ENCODE measurements at regions not wholly inside any gene's neighbourhood (a gene's known extent, or its start where the extent isn't known, plus 50 kb on each side); places are given as distances from the start of the nearest gene placed in this dataset.
"Not testable (repeated sequence)": the region's sequence is repeated elsewhere in the genome, so short reads cannot be mapped to it uniquely, and the experiment has no call there.

GRCh38 chr3:159253860-159254259 is 452.0 kb downstream of the MFSD1 start:
- ChIA-PET POLR2A (ENCODE audit: partially characterized antibody) (no interaction called here), CTCF (ENCODE audit: partially characterized antibody) (no interaction called here)
- no peaks in the 10 kb centered on the region for H3K4me1 Mint-ChIP-seq
- peaks cover 5 to 6% of the 10 kb centered on the region in 2 donors for H3K27me3 Mint-ChIP-seq
- Histone ChIP-seq H3K4me1 (ENCODE audit: insufficient read depth, low read length) (no peaks in the 10 kb centered on the region), H3K36me3 (ENCODE audit: insufficient read depth, low read length) (no peaks in the 10 kb centered on the region), H3K27ac (ENCODE audit: low read depth, low read length) (no peak overlapping the region), H3K9me3 (ENCODE audit: control insufficient read depth in 1 of 2, low read length in 2 of 2) (no peaks in the 10 kb centered on the region), H3K4me3 (ENCODE audit: low read length in 2 of 2) (no peak overlapping the region), H3K27me3 (ENCODE audit: insufficient read depth, low read length) (no peaks in the 10 kb centered on the region)
- H3K9me3 Mint-ChIP-seq = peaks cover 0 to 34% (median 17%) of the 10 kb centered on the region in 8 donors
- no peaks in the 10 kb centered on the region for H3K36me3 Mint-ChIP-seq
- H3K4me3 Mint-ChIP-seq = no peak overlapping the region
- intact Hi-C loops (cut with micrococcal nuclease) = no loop called here
- DNase-seq = no peak
- no peak overlapping the region for H3K27ac Mint-ChIP-seq

GRCh38 chr3:159257954-159258353 is 456.1 kb downstream of the MFSD1 start:
- no peak overlapping the region for H3K4me3 ChIP-seq (ENCODE audit: low read length in 2 of 2)
- H3K27me3 Mint-ChIP-seq = peaks cover 5 to 7% of the 10 kb centered on the region in 2 donors
- H3K4me1 Mint-ChIP-seq = no peaks in the 10 kb centered on the region
- DNase-seq = no peak
- H3K27ac ChIP-seq (ENCODE audit: low read depth, low read length) = no peak overlapping the region
- peaks cover 0 to 14% (median 7%) of the 10 kb centered on the region in 8 donors for H3K9me3 Mint-ChIP-seq
- intact Hi-C loops (cut with micrococcal nuclease) = no loop called here
- no peaks in the 10 kb centered on the region for H3K4me1 ChIP-seq (ENCODE audit: insufficient read depth, low read length)
- CTCF ChIA-PET (ENCODE audit: partially characterized antibody) = interaction anchor here (2.2 kb wide), 1 partner anchor 411 kb away, joined by 7 read pairs; no protein-coding TSS in a partner anchor
- H3K36me3 ChIP-seq (ENCODE audit: insufficient read depth, low read length) = no peaks in the 10 kb centered on the region
- POLR2A ChIA-PET (ENCODE audit: partially characterized antibody) = no interaction called here
- H3K9me3 ChIP-seq (ENCODE audit: control insufficient read depth in 1 of 2, low read length in 2 of 2) = no peaks in the 10 kb centered on the region
- no peaks in the 10 kb centered on the region for H3K27me3 ChIP-seq (ENCODE audit: insufficient read depth, low read length)
- H3K36me3 Mint-ChIP-seq = no peaks in the 10 kb centered on the region
- no peak overlapping the region for H3K27ac Mint-ChIP-seq
- H3K4me3 Mint-ChIP-seq = no peak overlapping the region

DNA sequence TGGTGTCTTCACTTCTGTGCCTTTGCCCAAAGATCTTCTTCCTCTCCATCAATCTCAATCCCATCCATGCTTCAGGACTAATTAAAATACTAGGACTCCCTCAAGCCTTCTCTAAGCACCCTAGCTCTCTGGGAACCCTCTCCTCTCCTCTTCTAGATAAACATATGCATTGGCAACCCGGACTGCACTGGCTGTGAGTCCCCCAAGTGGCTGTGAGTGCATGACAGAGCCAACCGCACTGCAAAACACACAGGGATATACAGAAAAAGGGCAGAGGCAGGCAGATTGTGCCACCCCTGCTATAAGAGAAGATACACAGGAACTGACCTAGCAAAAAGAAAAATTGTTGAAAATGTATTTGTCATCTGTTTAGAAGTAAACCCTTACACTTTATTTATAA is 457.1 kb downstream of the MFSD1 start:
- intact Hi-C loops (cut with micrococcal nuclease) = no loop called here

DNA sequence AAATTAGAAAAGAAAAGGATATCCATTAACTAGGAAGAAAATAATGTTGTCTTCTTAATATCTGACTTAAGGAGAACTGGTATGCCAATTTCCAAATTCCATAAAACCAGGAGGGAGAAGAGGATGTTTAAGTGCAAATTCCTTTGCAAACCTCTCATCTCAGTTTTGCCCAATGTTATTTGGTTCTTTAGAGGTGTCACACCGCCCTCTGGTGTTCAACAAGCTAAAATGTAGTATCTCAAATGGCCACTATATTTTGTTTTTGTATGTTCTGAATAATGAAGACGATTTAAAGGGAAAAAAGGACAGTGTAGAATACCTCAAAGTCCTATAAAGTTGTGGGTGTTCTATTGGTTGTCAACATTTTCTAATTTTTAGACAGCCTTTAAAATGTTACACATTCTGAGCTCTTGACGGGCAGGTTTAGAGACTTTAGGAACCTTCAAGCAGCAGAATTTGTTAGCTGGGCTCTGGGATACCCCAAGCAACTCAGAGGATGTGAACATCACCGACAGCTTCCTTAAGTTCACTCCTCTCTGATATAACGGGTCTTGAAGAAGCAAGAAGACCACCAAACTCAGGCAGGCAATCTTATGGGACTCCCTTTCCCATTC is 458.3 kb downstream of the MFSD1 start:
- no peak overlapping the region for H3K27ac ChIP-seq (ENCODE audit: low read depth, low read length)
- Mint-ChIP-seq H3K4me1 (no peaks in the 10 kb centered on the region), H3K27ac (no peak overlapping the region), H3K9me3 (peaks cover 0 to 2% (median 0%) of the 10 kb centered on the region in 8 donors), H3K36me3 (no peaks in the 10 kb centered on the region), H3K4me3 (no peak overlapping the region), H3K27me3 (peaks cover 1 to 7% of the 10 kb centered on the region in 2 donors)
- H3K9me3 ChIP-seq (ENCODE audit: control insufficient read depth in 1 of 2, low read length in 2 of 2) = no peaks in the 10 kb centered on the region
- H3K4me1 ChIP-seq (ENCODE audit: insufficient read depth, low read length) = no peaks in the 10 kb centered on the region
- H3K36me3 ChIP-seq (ENCODE audit: insufficient read depth, low read length) = no peaks in the 10 kb centered on the region
- peak in 4 of 5 donors; percentile 7 to 25 (median 17) for DNase-seq
- no peak overlapping the region for H3K4me3 ChIP-seq (ENCODE audit: low read length in 2 of 2)
- intact Hi-C loops (cut with micrococcal nuclease) = loop anchor here (5.0 kb wide), 1 partner anchor 533 kb away; no protein-coding TSS in a partner anchor
- ChIA-PET CTCF (ENCODE audit: partially characterized antibody) (interaction anchor here (0.7 to 2.2 kb wide), 11 partner anchors 10 to 537 kb away, joined by 3 to 23 read pairs (median 4); no protein-coding TSS in a partner anchor), POLR2A (ENCODE audit: partially characterized antibody) (no interaction called here)
- H3K27me3 ChIP-seq (ENCODE audit: insufficient read depth, low read length) = no peaks in the 10 kb centered on the region

More for the DNA sequence above, 457.1 kb downstream of the MFSD1 start:
- Histone ChIP-seq H3K27ac (ENCODE audit: low read depth, low read length) (no peak overlapping the region), H3K36me3 (ENCODE audit: insufficient read depth, low read length) (no peaks in the 10 kb centered on the region), H3K4me1 (ENCODE audit: insufficient read depth, low read length) (no peaks in the 10 kb centered on the region), H3K27me3 (ENCODE audit: insufficient read depth, low read length) (no peaks in the 10 kb centered on the region), H3K9me3 (ENCODE audit: control insufficient read depth in 1 of 2, low read length in 2 of 2) (no peaks in the 10 kb centered on the region), H3K4me3 (ENCODE audit: low read length in 2 of 2) (no peak overlapping the region)
- Mint-ChIP-seq H3K27me3 (peaks cover 3 to 7% of the 10 kb centered on the region in 2 donors), H3K27ac (no peak overlapping the region), H3K4me3 (no peak overlapping the region), H3K9me3 (peaks cover 0 to 4% (median 0%) of the 10 kb centered on the region in 8 donors), H3K36me3 (no peaks in the 10 kb centered on the region), H3K4me1 (no peaks in the 10 kb centered on the region)
- no peak for DNase-seq
- ChIA-PET CTCF (ENCODE audit: partially characterized antibody) (interaction anchor here (1.3 to 2.2 kb wide), 3 partner anchors 23 to 413 kb away, joined by 3 to 23 read pairs (median 3); no protein-coding TSS in a partner anchor), POLR2A (ENCODE audit: partially characterized antibody) (no interaction called here)

- DNase-seq = not testable (repeated sequence)
- CTCF ChIA-PET (ENCODE audit: partially characterized antibody) = interaction anchor here (2.2 kb wide), 1 partner anchor 415 kb away, joined by 23 read pairs; no protein-coding TSS in a partner anchor
These were observed 459.5 kb downstream of the MFSD1 start for GRCh38 chr3:159261333-159261732.

GRCh38 chr3:159263750-159264553 is 462.1 kb downstream of the MFSD1 start:
- Mint-ChIP-seq H3K36me3 (no peaks in the 10 kb centered on the region), H3K4me1 (peaks cover 0 to 1% (median 0%) of the 10 kb centered on the region in 4 donors), H3K27ac (no peak overlapping the region), H3K4me3 (no peak overlapping the region), H3K9me3 (peaks cover 0 to 2% (median 0%) of the 10 kb centered on the region in 8 donors), H3K27me3 (peaks cover 1 to 2% of the 10 kb centered on the region in 2 donors)
- no peak for DNase-seq
- POLR2A ChIA-PET (ENCODE audit: partially characterized antibody) = no interaction called here
- Histone ChIP-seq H3K36me3 (ENCODE audit: insufficient read depth, low read length) (no peaks in the 10 kb centered on the region), H3K4me1 (ENCODE audit: insufficient read depth, low read length) (no peaks in the 10 kb centered on the region), H3K27ac (ENCODE audit: low read depth, low read length) (no peak overlapping the region), H3K4me3 (ENCODE audit: low read length in 2 of 2) (no peak overlapping the region), H3K9me3 (ENCODE audit: control insufficient read depth in 1 of 2, low read length in 2 of 2) (no peaks in the 10 kb centered on the region), H3K27me3 (ENCODE audit: insufficient read depth, low read length) (no peaks in the 10 kb centered on the region)
- intact Hi-C loops (cut with micrococcal nuclease) = loop anchor here (5.0 kb wide), 1 partner anchor 537 kb away; no protein-coding TSS in a partner anchor
- CTCF ChIA-PET (ENCODE audit: partially characterized antibody) = no interaction called here

More at GRCh38 chr3:159261333-159261732, 459.5 kb downstream of the MFSD1 start:
- H3K27ac Mint-ChIP-seq; H3K4me3 ChIP-seq (ENCODE audit: low read length in 2 of 2); H3K36me3 Mint-ChIP-seq; H3K4me1 ChIP-seq (ENCODE audit: insufficient read depth, low read length); H3K4me1 Mint-ChIP-seq; H3K4me3 Mint-ChIP-seq; H3K36me3 ChIP-seq (ENCODE audit: insufficient read depth, low read length); H3K27me3 ChIP-seq (ENCODE audit: insufficient read depth, low read length); H3K9me3 Mint-ChIP-seq; H3K27ac ChIP-seq (ENCODE audit: low read depth, low read length); H3K9me3 ChIP-seq (ENCODE audit: control insufficient read depth in 1 of 2, low read length in 2 of 2); H3K27me3 Mint-ChIP-seq; POLR2A ChIA-PET (ENCODE audit: partially characterized antibody): not testable (repeated sequence)
- intact Hi-C loops (cut with micrococcal nuclease) = loop anchor here (5.0 kb wide), 1 partner anchor 534 kb away; no protein-coding TSS in a partner anchor

- Mint-ChIP-seq H3K4me1 (peaks cover 0 to 1% (median 0%) of the 10 kb centered on the region in 4 donors), H3K4me3 (no peak overlapping the region), H3K9me3 (peaks cover 0 to 2% (median 0%) of the 10 kb centered on the region in 8 donors), H3K27me3 (peaks cover 0 to 1% of the 10 kb centered on the region in 2 donors), H3K36me3 (no peaks in the 10 kb centered on the region), H3K27ac (no peak overlapping the region)
- DNase-seq = no peak
- no peak overlapping the region for H3K27ac ChIP-seq (ENCODE audit: low read depth, low read length)
- no peaks in the 10 kb centered on the region for H3K27me3 ChIP-seq (ENCODE audit: insufficient read depth, low read length)
- H3K36me3 ChIP-seq (ENCODE audit: insufficient read depth, low read length) = no peaks in the 10 kb centered on the region
- CTCF ChIA-PET (ENCODE audit: partially characterized antibody) = interaction anchor here (0.7 kb wide), 1 partner anchor 9 kb away, joined by 3 read pairs; no protein-coding TSS in a partner anchor
- no peaks in the 10 kb centered on the region for H3K4me1 ChIP-seq (ENCODE audit: insufficient read depth, low read length)
- H3K9me3 ChIP-seq (ENCODE audit: control insufficient read depth in 1 of 2, low read length in 2 of 2) = no peaks in the 10 kb centered on the region
- intact Hi-C loops (cut with micrococcal nuclease) = no loop called here
- POLR2A ChIA-PET (ENCODE audit: partially characterized antibody) = no interaction called here
- no peak overlapping the region for H3K4me3 ChIP-seq (ENCODE audit: low read length in 2 of 2)
These were observed 463.9 kb downstream of the MFSD1 start for GRCh38 chr3:159265705-159266104.

Measured in CD4-positive, alpha-beta memory T cell (primary cell).